GM19193 (cell line): ENCODE measurements at regions not wholly inside any gene's neighbourhood (a gene's known extent, or its start where the extent isn't known, plus 50 kb on each side); places are given as distances from the start of the nearest gene placed in this dataset.

Experiments
- POLR2A ChIP-seq: IDR thresholded peaks from 4 replicates; pipeline ENCODE4 v1.6.1; 2011; ENCODE audit not compliant: insufficient read depth, insufficient read length; ENCODE audit errors: extremely low read depth

DNA sequence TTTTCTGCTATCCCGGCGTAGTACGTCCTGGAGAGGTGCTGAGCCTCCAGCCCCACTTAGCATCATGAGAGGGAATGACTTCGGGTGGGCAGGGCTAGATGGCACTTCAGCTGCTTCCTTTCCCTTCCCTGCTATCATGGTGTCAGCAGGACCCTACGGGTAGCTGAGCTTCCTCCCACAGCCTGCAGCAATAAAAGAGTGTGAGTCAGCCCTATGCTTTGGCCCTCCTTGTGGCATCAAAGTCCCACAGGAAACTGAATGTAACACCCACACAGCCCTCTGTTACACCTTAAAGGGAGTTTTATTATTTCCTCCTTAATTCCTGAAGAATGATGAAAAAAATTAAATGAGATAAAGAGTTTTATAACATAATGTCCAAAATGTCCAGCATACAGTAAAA, 458.1 kb downstream of the RPS24 start:
- TF ChIP-seq POLR2A, result no peak

DNA sequence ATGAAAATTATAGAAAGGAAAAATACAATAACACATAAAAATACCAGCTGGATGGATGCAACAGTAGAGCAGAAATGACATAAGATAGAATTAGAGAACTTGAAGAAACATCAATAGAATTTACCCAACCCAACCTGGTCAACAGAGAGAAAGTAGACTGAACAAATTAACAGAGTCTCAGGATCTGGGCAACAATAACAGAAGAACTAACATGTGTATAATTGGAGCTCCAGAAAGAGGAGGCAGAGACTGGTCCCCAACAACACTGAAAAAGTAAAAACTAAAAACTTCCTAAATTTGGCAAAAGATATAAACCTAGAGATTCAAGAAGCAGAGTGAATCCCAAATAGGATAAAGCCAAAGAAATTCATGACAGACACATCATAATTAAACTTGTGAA, 458.8 kb downstream of the RPS24 start:
- no peak for TF ChIP-seq POLR2A

DNA sequence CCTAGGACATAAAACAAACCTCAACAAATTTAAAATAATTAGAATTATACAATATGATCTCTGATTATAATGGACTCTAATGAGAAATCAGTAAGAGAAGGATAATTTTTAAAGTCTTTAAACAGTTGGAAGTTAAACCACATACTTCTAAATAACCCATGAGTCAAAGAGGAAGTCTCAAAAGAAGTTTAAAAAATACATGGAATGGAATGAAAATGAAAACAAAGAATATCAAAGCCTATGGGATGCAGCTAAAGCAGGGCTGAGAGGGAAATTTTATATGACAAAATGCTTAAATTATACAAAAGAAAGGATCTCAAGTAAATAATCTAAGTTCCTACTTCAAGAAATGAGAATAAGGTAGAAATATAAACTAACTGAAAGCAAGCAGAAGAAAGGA, 460.5 kb downstream of the RPS24 start:
- TF ChIP-seq POLR2A, result no peak

DNA sequence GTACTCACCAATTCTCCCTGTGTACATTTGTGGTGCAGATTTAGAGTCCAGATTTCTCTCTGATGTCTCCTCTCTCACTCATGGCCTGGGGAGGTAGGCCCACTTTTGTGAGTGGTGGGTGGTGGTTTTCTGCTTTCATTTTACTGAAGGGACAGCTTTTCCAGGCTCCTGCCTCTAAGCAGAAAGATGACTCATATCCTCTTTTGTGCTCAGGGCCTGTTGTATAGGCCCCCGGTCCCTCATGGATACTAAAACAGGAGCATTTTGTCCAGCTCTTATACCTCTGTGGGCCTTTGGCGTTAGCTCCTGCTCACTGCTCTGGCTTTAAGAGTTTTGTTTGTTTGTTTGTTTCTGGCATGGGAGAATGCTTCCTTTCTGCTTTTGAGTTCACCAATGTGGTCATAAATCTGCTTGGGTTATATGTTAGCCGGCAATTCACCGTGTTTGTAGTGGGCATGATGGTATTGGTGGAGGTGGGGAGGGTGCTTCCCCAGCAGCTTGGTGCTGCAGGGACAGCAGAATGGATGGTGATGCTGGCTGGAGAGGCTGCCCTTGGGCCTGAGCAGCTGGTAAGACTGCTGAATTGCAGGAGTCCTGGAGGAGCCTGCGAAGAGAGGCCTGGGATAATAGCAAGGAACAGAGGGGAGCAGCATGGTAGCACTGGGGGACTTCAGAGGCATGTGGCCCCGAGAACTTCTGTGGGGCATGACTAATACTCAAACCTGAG, 468.7 kb downstream of the RPS24 start:
- no peak for TF ChIP-seq POLR2A

DNA sequence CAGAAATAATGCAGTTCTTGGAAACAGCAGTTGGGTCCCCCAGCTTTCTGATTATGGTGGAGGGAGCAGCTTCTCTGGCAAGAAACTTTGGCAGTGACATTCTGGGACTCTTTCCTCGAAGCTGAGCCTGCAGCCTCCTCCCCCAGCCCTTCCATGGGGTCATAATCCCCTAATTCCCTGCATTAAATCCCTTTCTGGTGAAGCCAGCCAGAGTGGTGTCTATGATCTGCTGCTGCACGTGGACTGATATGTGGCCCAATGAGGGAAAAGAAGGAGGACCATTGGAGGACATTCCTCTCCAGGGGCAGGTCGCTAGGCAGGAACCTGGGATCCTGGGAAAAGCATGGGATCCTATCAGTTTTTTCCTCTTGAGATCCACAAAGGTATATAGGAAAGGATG, 470.5 kb downstream of the RPS24 start:
- TF ChIP-seq POLR2A, result no peak

DNA sequence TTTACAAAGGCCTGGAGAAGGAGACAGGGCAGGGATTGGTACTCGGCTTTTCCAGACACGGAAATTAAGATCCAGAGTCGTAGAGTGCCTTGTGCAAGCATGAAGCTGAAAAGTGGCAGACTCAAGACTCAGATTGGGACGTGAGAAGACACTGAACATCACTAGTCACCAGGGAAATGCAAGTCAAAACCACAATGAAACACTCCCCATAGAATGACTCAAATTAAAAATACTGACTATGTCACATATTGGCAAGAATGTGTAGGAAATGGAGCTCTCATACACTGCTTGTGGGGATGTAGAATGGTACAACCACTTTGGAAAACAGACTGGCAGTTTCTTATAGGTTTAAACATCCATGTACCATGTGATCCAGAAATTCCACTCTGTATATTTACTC, 472.0 kb downstream of the RPS24 start:
- no peak for TF ChIP-seq POLR2A

DNA sequence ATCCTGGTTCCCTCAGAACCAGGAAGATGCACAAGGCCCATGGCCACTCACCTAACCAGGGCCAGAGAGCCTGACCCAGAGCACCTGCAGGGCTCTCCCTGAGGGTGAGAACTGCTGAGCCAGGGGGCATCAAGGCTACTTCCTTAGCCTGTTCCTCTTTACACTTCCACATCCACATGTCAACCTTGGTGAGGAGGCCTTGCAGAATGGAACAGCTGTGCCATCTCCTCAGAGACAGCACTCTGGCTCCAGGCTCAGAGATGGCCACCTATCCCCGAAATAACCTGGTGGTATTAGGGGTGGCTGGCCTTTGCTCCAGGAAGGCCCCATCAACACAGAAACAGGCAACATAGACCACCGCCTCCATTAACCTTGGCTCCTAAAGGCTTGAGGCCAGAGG, 473.0 kb downstream of the RPS24 start:
- no peak for TF ChIP-seq POLR2A

DNA sequence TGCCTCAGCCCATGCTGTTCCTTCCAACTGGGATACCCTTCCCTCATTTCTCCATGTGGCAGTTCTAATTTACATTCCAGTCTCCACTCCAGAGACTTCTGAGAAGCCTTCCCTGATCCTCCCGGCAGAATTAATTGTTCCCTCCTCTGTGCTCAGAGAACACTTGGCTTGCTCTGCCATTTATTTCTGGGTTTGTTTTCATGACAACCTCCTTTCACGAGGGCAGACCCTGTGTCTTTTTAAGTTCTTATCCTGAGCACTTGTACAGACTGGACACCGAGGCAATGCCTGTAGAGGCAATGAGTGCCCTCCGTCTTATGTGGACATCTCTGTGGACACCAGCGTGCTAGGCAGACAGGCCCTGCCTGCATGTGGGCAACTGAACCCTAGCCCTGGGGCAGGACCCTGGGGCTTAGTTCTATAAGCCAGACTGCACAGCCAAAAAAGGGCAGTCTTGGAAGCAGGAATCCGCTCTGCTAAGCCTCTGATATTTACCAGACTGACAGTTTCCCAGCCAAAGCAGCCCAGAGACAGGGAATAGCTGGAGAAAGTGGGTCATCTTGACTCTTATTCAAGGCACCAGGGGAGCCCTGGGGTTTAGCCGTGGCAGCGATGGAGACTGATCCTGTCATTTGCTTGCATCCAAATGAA, 474.0 kb downstream of the RPS24 start:
- no peak for TF ChIP-seq POLR2A

DNA sequence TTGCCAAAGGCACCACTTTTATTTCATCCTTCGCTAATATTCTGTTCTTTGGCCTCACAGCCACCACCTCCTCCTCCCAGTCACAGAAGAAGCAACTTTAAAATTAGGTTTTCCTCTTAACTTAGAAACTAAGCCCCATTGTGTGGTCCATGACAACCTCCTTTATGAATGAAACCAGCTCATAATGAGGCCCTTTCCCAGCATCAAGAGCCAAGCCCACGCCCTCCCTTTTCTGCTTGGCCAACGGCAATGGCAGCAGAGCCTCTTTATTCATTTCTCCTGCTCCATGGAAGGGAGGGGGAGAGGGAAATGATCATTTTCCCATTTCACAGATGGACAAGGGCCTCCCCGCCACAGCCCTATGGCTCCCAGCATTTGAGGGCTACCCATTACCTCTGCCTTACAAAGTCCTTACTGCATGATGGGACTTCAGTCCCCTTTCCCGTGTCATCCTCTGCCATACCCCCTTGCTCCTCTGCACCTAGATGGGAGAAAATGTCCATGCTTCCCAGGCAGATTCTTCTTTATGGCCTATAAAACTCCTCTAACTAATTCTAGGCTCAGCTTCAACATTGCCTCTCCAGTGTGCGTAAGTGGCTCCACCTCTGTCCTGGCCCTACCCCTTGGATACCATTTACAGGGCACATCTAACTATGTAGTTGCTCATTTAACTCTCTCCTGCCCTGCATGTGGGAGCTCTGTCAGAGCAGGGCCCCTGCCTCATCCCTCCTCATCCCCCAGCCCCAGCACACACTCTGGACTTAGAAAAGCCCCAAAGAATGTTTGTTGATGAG, 475.5 kb downstream of the RPS24 start:
- no peak for TF ChIP-seq POLR2A

DNA sequence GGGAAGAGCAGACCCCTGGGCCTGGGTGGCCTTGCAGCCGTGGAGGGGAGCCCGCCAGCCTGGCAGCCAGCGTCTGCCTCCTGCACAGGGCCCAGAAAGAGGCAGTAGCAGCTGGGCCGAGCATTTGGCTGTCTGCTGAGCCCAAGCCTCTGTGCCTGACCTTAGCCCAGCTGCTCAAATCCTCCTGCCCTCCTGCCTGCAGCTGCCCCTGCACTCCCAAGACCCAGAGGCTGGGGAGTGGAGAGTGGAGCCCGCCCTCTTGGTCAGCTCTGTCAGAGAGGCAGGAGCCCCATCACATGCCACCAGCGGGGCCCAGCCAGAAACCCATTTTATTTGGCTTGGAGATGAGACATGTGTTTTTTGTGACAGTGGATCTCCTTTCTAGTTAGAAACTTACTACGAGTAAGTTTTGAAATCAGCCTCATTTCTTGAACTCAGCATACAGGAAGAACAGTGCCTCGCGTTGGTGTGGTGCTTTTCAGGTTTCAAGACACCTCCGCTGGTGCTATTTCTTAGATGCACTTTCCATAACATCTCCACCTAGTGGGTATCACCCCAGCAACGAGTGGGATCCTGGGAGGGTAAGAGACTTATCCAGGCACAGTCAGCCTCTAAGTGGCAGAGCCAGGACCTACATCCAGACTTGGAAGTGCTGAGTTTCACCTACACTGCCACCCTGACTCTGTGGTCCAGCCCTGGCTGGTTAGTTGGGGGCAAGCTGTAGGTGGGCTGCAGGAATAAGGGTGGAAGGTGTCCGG, 477.1 kb downstream of the RPS24 start:
- TF ChIP-seq POLR2A, result no peak

DNA sequence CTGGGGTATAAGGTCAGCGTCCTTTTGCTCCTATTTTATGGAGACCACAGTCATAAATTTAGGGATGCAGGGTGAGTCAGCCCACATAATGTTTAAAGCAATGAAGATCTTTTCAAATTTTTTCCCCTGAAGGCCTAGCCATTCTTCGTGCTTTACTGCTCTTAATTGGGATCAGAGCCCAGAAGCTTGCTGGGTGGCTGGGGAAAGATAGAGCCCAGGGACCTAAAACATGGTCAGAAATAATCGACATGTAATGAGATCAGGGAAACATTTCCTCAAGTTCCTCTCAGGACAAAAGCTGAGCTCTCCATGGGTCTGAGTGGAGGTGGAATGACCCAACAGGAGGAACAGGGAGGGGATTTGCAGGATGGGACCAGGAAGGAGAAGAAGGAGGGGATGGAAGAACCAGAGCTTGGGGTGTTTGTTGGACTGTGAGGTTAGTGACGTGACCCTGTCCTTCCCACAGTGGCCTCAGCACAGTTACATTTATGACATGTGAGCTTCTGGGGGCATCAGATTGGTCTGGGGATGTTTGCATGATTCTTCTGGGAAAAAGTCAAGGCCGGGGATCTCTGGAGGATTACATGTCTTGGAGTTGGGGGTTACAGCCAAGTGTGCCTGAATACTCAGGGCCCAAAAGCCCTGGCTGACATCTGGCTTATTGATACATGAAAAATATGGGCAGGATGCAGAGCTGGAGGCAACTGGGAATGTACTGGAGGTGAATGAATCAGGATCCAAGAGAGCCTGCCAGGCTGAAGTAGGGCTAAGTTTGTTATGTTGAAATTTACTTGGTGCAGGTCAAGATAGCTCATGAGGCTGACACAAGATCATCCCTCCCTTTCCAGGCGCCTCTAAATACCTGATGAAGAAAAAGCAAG, 477.9 kb downstream of the RPS24 start:
- no peak for TF ChIP-seq POLR2A

DNA sequence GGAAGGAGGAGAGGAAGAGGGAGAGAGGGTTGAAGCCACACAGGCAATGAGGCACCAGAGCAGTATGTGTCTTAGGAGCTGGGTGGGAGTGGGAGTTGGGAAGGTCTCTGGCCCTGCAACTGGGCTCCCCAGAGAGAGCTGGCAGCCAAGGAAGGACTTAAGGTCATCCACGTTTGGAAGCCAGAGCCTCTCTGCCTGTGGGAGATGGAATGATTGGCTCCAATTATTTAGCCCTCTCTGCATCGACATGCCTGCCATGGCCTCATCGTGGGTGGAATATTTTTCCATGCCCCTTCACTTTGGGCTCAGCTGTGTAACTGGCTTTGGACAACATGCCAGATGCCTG, 478.5 kb downstream of the RPS24 start:
- TF ChIP-seq POLR2A, result no peak

DNA sequence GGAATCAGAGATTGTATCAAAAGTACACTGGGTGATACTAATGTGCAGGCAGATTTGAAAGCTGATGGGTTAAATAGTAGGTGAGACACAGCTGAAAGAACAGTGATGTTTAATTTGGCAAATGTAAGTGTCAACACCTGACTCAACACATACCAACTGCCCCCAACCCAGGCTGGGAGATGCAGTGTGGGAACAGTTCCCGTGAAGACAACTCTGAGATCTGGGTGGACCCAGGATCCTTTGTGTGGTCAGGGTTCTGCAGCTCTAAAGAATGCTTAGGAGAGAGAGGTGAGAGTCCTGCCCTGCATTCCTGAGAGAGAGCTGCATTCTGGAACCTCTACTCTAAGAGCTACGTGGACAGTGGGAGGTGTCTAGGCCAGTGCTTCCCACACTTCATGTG, 479.7 kb downstream of the RPS24 start:
- no peak for TF ChIP-seq POLR2A

DNA sequence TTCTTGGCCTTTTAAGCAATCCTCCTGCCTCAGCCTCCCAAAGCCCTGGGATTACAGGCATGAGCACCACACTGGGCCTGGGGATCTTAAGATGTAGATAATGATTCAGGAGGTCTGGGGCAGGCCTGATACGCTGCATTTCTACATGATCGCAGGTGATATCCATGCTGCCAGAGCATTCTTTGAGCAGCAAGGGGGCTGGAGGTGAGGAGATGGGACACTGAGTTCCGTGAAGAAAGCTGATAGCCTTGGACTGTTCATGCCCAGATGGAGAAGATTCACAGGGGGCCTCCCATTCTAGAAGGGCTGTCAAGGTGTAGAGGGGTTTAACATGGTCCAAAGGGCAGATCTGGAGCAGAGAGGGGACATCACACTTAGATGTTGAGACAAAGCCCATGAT, 480.3 kb downstream of the RPS24 start:
- TF ChIP-seq POLR2A, result no peak
